ENCODE measurements at regions not wholly inside any gene's neighbourhood (a gene's known extent, or its start where the extent isn't known, plus 50 kb on each side); places are given as distances from the start of the nearest gene placed in this dataset.
"Not testable (repeated sequence)": the region's sequence is repeated elsewhere in the genome, so short reads cannot be mapped to it uniquely, and the experiment has no call there.

- DNase-seq = no peak
- intact Hi-C loops (cut with micrococcal nuclease) = no loop called here
- ChIA-PET POLR2A (ENCODE audit: partially characterized antibody) (no interaction called here), CTCF (ENCODE audit: partially characterized antibody) (no interaction called here)
- no peaks in the 10 kb centered on the region for H3K27me3 Mint-ChIP-seq
- H3K4me1 ChIP-seq (ENCODE audit: insufficient read depth, low read length) = no peaks in the 10 kb centered on the region
- H3K27me3 ChIP-seq (ENCODE audit: insufficient read depth, low read length) = no peaks in the 10 kb centered on the region
- H3K27ac ChIP-seq (ENCODE audit: low read depth, low read length) = no peak overlapping the region
- H3K4me3 Mint-ChIP-seq = no peak overlapping the region
- no peaks in the 10 kb centered on the region for H3K36me3 ChIP-seq (ENCODE audit: insufficient read depth, low read length)
- no peaks in the 10 kb centered on the region for H3K4me1 Mint-ChIP-seq
- no peak overlapping the region for H3K4me3 ChIP-seq (ENCODE audit: low read length in 2 of 2)
- H3K27ac Mint-ChIP-seq = no peak overlapping the region
- H3K9me3 ChIP-seq (ENCODE audit: control insufficient read depth in 1 of 2, low read length in 2 of 2) = no peaks in the 10 kb centered on the region
- H3K36me3 Mint-ChIP-seq = no peaks in the 10 kb centered on the region
- H3K9me3 Mint-ChIP-seq = peaks cover 0 to 19% (median 7%) of the 10 kb centered on the region in 8 donors
Measured at GRCh38 chr13:55977436-55977835, 1163.3 kb upstream of the PRR20A start.

GRCh38 chr13:55981381-55981780 is 1159.3 kb upstream of the PRR20A start:
- Histone ChIP-seq H3K4me3 (ENCODE audit: low read length in 2 of 2) (no peak overlapping the region), H3K27me3 (ENCODE audit: insufficient read depth, low read length) (no peaks in the 10 kb centered on the region), H3K9me3 (ENCODE audit: control insufficient read depth in 1 of 2, low read length in 2 of 2) (no peaks in the 10 kb centered on the region), H3K36me3 (ENCODE audit: insufficient read depth, low read length) (no peaks in the 10 kb centered on the region), H3K4me1 (ENCODE audit: insufficient read depth, low read length) (no peaks in the 10 kb centered on the region), H3K27ac (ENCODE audit: low read depth, low read length) (no peak overlapping the region)
- no peak for DNase-seq
- no peak overlapping the region for H3K27ac Mint-ChIP-seq
- H3K9me3 Mint-ChIP-seq = peaks cover 0 to 21% (median 8%) of the 10 kb centered on the region in 8 donors
- no peaks in the 10 kb centered on the region for H3K27me3 Mint-ChIP-seq
- no peak overlapping the region for H3K4me3 Mint-ChIP-seq
- POLR2A ChIA-PET (ENCODE audit: partially characterized antibody) = no interaction called here
- H3K4me1 Mint-ChIP-seq = no peaks in the 10 kb centered on the region
- intact Hi-C loops (cut with micrococcal nuclease) = no loop called here
- no peaks in the 10 kb centered on the region for H3K36me3 Mint-ChIP-seq
- CTCF ChIA-PET (ENCODE audit: partially characterized antibody) = no interaction called here

GRCh38 chr13:55984026-55984425 is 1156.7 kb upstream of the PRR20A start:
- POLR2A ChIA-PET (ENCODE audit: partially characterized antibody); intact Hi-C loops (cut with micrococcal nuclease); CTCF ChIA-PET (ENCODE audit: partially characterized antibody); H3K27me3 ChIP-seq (ENCODE audit: insufficient read depth, low read length); DNase-seq; H3K27ac Mint-ChIP-seq; H3K27me3 Mint-ChIP-seq; H3K4me1 Mint-ChIP-seq; H3K9me3 ChIP-seq (ENCODE audit: control insufficient read depth in 1 of 2, low read length in 2 of 2); H3K4me1 ChIP-seq (ENCODE audit: insufficient read depth, low read length); H3K36me3 Mint-ChIP-seq; H3K36me3 ChIP-seq (ENCODE audit: insufficient read depth, low read length); H3K4me3 ChIP-seq (ENCODE audit: low read length in 2 of 2); H3K27ac ChIP-seq (ENCODE audit: low read depth, low read length); H3K4me3 Mint-ChIP-seq: not testable (repeated sequence)
- H3K9me3 Mint-ChIP-seq = peaks cover 0 to 15% (median 9%) of the 10 kb centered on the region in 8 donors

GRCh38 chr13:55990631-55991030 is 1150.1 kb upstream of the PRR20A start:
- Histone ChIP-seq H3K4me1 (ENCODE audit: insufficient read depth, low read length) (no peaks in the 10 kb centered on the region), H3K27ac (ENCODE audit: low read depth, low read length) (no peak overlapping the region), H3K9me3 (ENCODE audit: control insufficient read depth in 1 of 2, low read length in 2 of 2) (peaks cover 0 to 6% of the 10 kb centered on the region in 2 donors), H3K27me3 (ENCODE audit: insufficient read depth, low read length) (no peaks in the 10 kb centered on the region), H3K36me3 (ENCODE audit: insufficient read depth, low read length) (no peaks in the 10 kb centered on the region), H3K4me3 (ENCODE audit: low read length in 2 of 2) (no peak overlapping the region)
- Mint-ChIP-seq H3K27me3 (no peaks in the 10 kb centered on the region), H3K36me3 (no peaks in the 10 kb centered on the region), H3K27ac (no peak overlapping the region), H3K4me3 (no peak overlapping the region), H3K4me1 (no peaks in the 10 kb centered on the region), H3K9me3 (peaks cover 0 to 20% (median 7%) of the 10 kb centered on the region in 8 donors)
- intact Hi-C loops (cut with micrococcal nuclease) = no loop called here
- ChIA-PET POLR2A (ENCODE audit: partially characterized antibody) (no interaction called here), CTCF (ENCODE audit: partially characterized antibody) (no interaction called here)
- DNase-seq = no peak

GRCh38 chr13:55991666-55992065 is 1149.1 kb upstream of the PRR20A start:
- Histone ChIP-seq H3K9me3 (ENCODE audit: control insufficient read depth in 1 of 2, low read length in 2 of 2) (peaks cover 0 to 6% of the 10 kb centered on the region in 2 donors), H3K27me3 (ENCODE audit: insufficient read depth, low read length) (no peaks in the 10 kb centered on the region), H3K4me3 (ENCODE audit: low read length in 2 of 2) (no peak overlapping the region), H3K36me3 (ENCODE audit: insufficient read depth, low read length) (no peaks in the 10 kb centered on the region), H3K4me1 (ENCODE audit: insufficient read depth, low read length) (no peaks in the 10 kb centered on the region), H3K27ac (ENCODE audit: low read depth, low read length) (no peak overlapping the region)
- intact Hi-C loops (cut with micrococcal nuclease) = no loop called here
- Mint-ChIP-seq H3K27me3 (no peaks in the 10 kb centered on the region), H3K4me3 (no peak overlapping the region), H3K36me3 (no peaks in the 10 kb centered on the region), H3K4me1 (no peaks in the 10 kb centered on the region), H3K9me3 (peaks cover 0 to 17% (median 5%) of the 10 kb centered on the region in 8 donors), H3K27ac (no peak overlapping the region)
- no peak for DNase-seq
- ChIA-PET POLR2A (ENCODE audit: partially characterized antibody) (no interaction called here), CTCF (ENCODE audit: partially characterized antibody) (no interaction called here)

- ChIA-PET POLR2A (ENCODE audit: partially characterized antibody) (no interaction called here), CTCF (ENCODE audit: partially characterized antibody) (no interaction called here)
- Mint-ChIP-seq H3K27ac (no peak overlapping the region), H3K27me3 (no peaks in the 10 kb centered on the region), H3K9me3 (peaks cover 0 to 16% (median 5%) of the 10 kb centered on the region in 8 donors), H3K4me3 (no peak overlapping the region), H3K4me1 (no peaks in the 10 kb centered on the region), H3K36me3 (no peaks in the 10 kb centered on the region)
- Histone ChIP-seq H3K4me3 (ENCODE audit: low read length in 2 of 2) (no peak overlapping the region), H3K36me3 (ENCODE audit: insufficient read depth, low read length) (no peaks in the 10 kb centered on the region), H3K27ac (ENCODE audit: low read depth, low read length) (no peak overlapping the region), H3K27me3 (ENCODE audit: insufficient read depth, low read length) (no peaks in the 10 kb centered on the region), H3K4me1 (ENCODE audit: insufficient read depth, low read length) (no peaks in the 10 kb centered on the region), H3K9me3 (ENCODE audit: control insufficient read depth in 1 of 2, low read length in 2 of 2) (peaks cover 0 to 6% of the 10 kb centered on the region in 2 donors)
- intact Hi-C loops (cut with micrococcal nuclease) = no loop called here
- DNase-seq = no peak
Measured at GRCh38 chr13:55992145-55992544, 1148.6 kb upstream of the PRR20A start.

- intact Hi-C loops (cut with micrococcal nuclease) = no loop called here
- POLR2A ChIA-PET (ENCODE audit: partially characterized antibody) = no interaction called here
Measured at GRCh38 chr13:55999709-56000108, 1141.0 kb upstream of the PRR20A start.

GRCh38 chr13:56009418-56009817 is 1131.3 kb upstream of the PRR20A start:
- no peak overlapping the region for H3K27ac Mint-ChIP-seq
- Histone ChIP-seq H3K27me3 (ENCODE audit: insufficient read depth, low read length) (no peaks in the 10 kb centered on the region), H3K36me3 (ENCODE audit: insufficient read depth, low read length) (no peaks in the 10 kb centered on the region), H3K4me3 (ENCODE audit: low read length in 2 of 2) (no peak overlapping the region), H3K9me3 (ENCODE audit: control insufficient read depth in 1 of 2, low read length in 2 of 2) (no peaks in the 10 kb centered on the region), H3K27ac (ENCODE audit: low read depth, low read length) (no peak overlapping the region), H3K4me1 (ENCODE audit: insufficient read depth, low read length) (no peaks in the 10 kb centered on the region)
- intact Hi-C loops (cut with micrococcal nuclease) = no loop called here
- DNase-seq = no peak
- ChIA-PET POLR2A (ENCODE audit: partially characterized antibody) (no interaction called here), CTCF (ENCODE audit: partially characterized antibody) (no interaction called here)
- no peaks in the 10 kb centered on the region for H3K36me3 Mint-ChIP-seq
- no peak overlapping the region for H3K4me3 Mint-ChIP-seq
- no peaks in the 10 kb centered on the region for H3K27me3 Mint-ChIP-seq
- H3K9me3 Mint-ChIP-seq = peaks cover 0 to 6% (median 3%) of the 10 kb centered on the region in 8 donors
- H3K4me1 Mint-ChIP-seq = no peaks in the 10 kb centered on the region

More at GRCh38 chr13:55999709-56000108, 1141.0 kb upstream of the PRR20A start:
- no peak overlapping the region for H3K4me3 ChIP-seq (ENCODE audit: low read length in 2 of 2)
- H3K4me1 ChIP-seq (ENCODE audit: insufficient read depth, low read length) = no peaks in the 10 kb centered on the region
- no peak overlapping the region for H3K27ac ChIP-seq (ENCODE audit: low read depth, low read length)
- no peaks in the 10 kb centered on the region for H3K36me3 ChIP-seq (ENCODE audit: insufficient read depth, low read length)
- no peak for DNase-seq
- H3K27ac Mint-ChIP-seq = no peak overlapping the region
- no peak overlapping the region for H3K4me3 Mint-ChIP-seq
- no peaks in the 10 kb centered on the region for H3K27me3 Mint-ChIP-seq
- H3K27me3 ChIP-seq (ENCODE audit: insufficient read depth, low read length) = no peaks in the 10 kb centered on the region
- no peaks in the 10 kb centered on the region for H3K36me3 Mint-ChIP-seq
- H3K9me3 Mint-ChIP-seq = peaks cover 0 to 20% (median 16%) of the 10 kb centered on the region in 8 donors
- CTCF ChIA-PET (ENCODE audit: partially characterized antibody) = no interaction called here
- H3K9me3 ChIP-seq (ENCODE audit: control insufficient read depth in 1 of 2, low read length in 2 of 2) = peaks cover 0 to 4% of the 10 kb centered on the region in 2 donors
- H3K4me1 Mint-ChIP-seq = no peaks in the 10 kb centered on the region
